Astrocyte of the cerebellum (primary cell): ENCODE measurements at regions not wholly inside any gene's neighbourhood (a gene's known extent, or its start where the extent isn't known, plus 50 kb on each side); places are given as distances from the start of the nearest gene placed in this dataset.

ENCODE experiments used
- DNase-seq: peaks from one replicate; pipeline ENCODE4 v3.0.0-alpha.2; 2011; ENCODE audit warnings: low read depth
- H3K4me3 ChIP-seq: 2 replicates; pipeline ENCODE4 v1.5.1; 2011; ENCODE audit warnings: mild to moderate bottlenecking, low read depth, low read length, moderate library complexity
- in situ Hi-C: cut with HindIII; loops from 2 replicates; pipeline ENCODE4 v1.10.0; 2017; ENCODE audit warnings: low sequenced_read_pairs
- TF ChIP-seq, protein P1 (sequence below): IDR thresholded peaks from 2 replicates; pipeline ENCODE4 v1.5.1; 2012; ENCODE audit warnings: low read length, low read depth, moderate library complexity, mild to moderate bottlenecking; ENCODE audit errors: missing control alignments

DNA sequence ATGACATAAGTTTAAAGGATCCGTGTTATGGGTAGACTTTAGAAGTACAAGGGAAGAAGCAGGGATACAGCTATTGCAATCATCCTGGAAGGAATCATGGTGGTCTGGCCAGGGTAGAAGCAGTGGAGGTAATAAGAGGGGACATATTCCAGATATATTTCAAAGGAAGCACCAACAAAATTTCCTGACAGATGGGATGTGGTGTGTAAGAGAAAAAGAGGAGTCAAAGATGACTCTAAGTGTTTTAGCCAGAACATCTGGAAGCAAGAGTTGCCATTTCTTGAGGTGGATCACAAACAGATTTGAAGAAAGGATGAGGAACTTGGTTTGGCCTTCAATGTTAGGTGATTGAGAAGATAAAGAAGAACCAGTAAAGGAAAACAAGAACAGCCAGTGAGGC, 133.1 kb upstream of the CTAGE1 start:
- in situ Hi-C loops, result no loop called here
- no peak for DNase-seq
- TF ChIP-seq, protein P1, sequence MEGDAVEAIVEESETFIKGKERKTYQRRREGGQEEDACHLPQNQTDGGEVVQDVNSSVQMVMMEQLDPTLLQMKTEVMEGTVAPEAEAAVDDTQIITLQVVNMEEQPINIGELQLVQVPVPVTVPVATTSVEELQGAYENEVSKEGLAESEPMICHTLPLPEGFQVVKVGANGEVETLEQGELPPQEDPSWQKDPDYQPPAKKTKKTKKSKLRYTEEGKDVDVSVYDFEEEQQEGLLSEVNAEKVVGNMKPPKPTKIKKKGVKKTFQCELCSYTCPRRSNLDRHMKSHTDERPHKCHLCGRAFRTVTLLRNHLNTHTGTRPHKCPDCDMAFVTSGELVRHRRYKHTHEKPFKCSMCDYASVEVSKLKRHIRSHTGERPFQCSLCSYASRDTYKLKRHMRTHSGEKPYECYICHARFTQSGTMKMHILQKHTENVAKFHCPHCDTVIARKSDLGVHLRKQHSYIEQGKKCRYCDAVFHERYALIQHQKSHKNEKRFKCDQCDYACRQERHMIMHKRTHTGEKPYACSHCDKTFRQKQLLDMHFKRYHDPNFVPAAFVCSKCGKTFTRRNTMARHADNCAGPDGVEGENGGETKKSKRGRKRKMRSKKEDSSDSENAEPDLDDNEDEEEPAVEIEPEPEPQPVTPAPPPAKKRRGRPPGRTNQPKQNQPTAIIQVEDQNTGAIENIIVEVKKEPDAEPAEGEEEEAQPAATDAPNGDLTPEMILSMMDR, result no peak
- no peak overlapping the region for H3K4me3 ChIP-seq

DNA sequence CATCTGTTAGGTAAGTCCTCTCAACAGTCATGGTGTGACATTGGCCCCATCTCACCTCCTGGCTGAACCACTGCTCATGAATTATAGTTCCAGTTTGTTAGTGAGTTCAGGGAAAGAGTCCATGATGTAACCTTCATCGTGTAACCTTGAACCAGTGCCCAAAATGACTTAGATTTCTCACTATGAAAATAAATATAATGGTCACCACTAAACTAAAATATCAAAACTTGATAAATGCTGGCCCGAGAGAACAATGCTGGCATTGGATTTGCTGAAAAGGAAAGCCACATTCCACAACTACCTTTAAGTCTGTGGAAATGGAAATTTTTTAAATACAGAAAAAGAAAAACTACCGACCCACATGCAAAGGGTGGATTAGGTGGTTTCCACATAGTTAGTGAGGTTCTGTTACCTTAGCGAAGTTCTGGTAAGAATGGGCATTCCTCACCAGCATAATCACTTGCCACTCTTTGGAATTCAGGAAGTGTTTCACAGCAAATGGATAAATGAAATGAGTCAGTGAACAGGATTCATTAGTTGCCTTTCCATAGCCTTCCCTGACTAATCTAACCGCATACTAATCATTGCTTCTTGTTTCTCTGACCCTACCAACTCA, 133.9 kb upstream of the CTAGE1 start:
- peak; percentile 80 for DNase-seq
- in situ Hi-C loops, result no loop called here

DNA sequence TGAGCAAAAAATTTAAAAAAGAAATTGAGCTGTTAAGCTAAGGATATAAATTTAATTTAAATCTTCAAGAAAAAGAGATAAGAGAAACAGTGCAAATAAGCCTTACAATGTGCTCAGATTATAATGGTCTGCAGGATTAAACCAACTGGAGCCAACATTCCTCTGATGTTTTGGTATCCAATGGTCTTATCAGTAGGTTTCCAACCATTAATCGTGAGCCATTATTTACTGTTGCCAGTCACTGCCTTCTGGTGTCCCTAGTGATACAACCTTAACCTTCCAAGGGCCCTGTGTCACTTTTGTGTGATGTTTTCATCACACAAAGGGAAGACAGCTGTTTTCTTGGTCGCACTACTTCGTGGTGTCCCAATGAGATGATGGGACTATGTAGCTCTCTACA, 134.5 kb upstream of the CTAGE1 start:
- H3K4me3 ChIP-seq, result no peak overlapping the region
- in situ Hi-C loops, result no loop called here
- DNase-seq, result no peak
- TF ChIP-seq, protein P1, result no peak

More for the DNA sequence above, 133.9 kb upstream of the CTAGE1 start:
- TF ChIP-seq, protein P1, result no peak
- no peak overlapping the region for H3K4me3 ChIP-seq

DNA sequence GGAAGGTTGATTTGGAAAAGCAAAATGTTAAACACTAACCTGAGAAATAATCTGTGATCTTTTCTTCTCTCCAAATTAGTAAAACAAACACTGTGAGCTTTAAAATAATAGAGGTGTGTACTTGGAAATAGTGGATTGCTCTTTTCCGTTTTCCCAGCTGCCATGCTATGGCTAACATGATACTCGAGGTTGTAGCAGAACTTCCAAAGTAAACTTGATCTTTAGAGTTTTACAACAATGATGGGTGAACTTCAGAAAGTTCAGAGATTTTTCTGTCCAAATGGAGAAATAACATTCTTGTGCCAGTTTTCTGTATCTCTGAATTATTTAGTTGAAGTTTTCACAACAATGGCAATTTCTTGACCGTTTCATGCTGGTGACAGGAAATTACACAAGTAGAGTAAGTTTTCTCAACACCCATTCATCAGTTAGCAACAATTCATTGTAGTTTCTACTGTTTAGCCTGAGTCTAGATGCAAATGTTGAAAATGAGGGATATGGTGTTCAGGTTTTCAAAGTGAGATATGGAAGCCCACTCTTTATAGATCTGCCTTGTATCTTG, 135.3 kb upstream of the CTAGE1 start:
- in situ Hi-C loops, result no loop called here
- DNase-seq, result no peak

DNA sequence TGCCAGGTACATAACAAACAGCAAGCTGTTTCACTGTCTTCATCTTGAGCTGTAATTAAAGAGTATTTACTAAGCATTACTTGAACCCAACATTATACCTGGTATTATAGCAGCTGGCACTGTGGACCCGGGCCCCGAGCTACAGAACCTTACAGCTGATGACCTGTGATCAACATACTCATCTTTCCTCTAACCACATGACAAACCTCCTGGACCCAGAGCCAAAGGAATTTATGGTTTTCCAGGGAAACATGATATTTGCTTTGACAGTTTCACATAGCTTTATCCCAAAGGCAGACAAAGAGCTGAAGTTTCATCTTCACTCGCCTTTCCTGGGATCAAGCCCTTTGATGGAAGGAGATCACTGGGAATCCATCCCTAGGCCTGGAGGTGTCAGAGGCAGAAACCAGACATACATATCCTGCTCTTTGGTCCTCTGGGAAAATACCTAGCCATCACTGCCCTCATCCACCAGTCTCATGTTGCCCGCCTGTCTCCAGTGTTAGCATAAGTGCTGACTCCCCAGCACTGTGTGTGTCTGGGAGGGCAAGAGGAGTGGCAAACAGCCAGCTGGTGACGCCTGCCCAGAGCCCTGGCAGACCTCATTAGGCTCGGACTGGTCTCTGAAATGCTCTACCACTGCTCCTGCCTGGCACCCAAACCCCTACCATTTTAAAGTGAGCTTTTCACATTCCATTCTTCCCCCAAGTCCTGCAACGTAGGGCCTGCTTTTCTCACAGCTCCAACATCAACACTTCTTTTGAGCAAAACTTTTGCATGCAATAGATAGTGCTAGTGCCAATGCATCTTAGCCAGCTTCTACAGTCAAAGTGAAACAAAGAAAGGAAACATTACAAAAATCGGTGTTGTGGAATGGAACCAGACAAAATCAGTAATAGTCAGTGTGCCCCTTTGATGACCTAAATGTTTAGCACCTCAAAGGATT, 138.8 kb upstream of the CTAGE1 start:
- DNase-seq, result no peak
- TF ChIP-seq, protein P1, result no peak
- H3K4me3 ChIP-seq, result no peak overlapping the region
- in situ Hi-C loops, result no loop called here

More for the DNA sequence above, 135.3 kb upstream of the CTAGE1 start:
- TF ChIP-seq, protein P1, result no peak
- no peak overlapping the region for H3K4me3 ChIP-seq

DNA sequence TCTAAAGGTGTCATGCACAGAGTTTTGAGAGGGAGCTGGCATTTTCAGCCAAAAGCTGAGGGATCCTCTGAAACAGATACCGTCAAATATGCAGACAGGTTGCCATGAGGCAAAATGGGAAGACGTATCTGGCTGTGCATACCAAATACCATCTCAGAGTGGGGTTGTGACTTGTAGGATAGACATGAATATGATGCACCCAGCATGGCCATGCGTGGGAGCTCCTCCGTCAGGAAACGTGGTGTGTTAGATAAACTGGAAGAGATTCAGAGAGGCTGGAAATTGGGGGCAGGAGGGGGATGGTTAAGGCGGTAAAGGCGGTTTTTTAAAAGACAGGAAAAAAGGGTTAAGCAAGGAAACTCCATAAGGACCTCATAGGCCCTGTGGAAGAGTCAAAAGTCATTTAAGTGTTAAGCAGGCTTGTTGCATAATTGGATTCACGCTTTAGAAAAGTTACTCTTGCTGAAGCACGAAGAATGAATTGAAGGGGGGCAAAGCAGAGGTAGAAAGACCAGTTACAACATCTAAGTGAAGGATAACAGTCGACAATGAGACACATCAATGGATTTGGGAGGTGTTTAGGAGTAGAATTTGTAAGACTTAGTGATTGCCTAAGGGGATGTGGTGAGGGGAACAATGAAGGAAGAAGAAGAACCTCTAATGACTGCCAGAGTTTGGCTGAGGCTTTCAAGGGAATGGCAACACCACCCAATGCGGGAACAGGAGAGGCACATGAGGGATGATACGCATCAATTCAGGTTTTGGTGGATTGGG, 139.6 kb upstream of the CTAGE1 start:
- in situ Hi-C loops, result no loop called here
- no peak for DNase-seq
- TF ChIP-seq, protein P1, result no peak
- no peak overlapping the region for H3K4me3 ChIP-seq
